Fibroblast of villous mesenchyme (primary cell): ENCODE measurements at regions not wholly inside any gene's neighbourhood (a gene's known extent, or its start where the extent isn't known, plus 50 kb on each side); places are given as distances from the start of the nearest gene placed in this dataset.

Experiments
- DNase-seq: peaks from one replicate; pipeline ENCODE4 v3.0.0-alpha.2; 2010; ENCODE audit warnings: low read depth
- H3K4me3 ChIP-seq: 2 replicates; pipeline ENCODE4 v1.5.1; 2011; ENCODE audit warnings: low read depth, mild to moderate bottlenecking, low read length
- TF ChIP-seq, protein P1 (sequence below): IDR thresholded peaks from 2 replicates; pipeline ENCODE4 v1.5.1; 2012; ENCODE audit warnings: low read depth, mild to moderate bottlenecking, low read length; ENCODE audit not compliant: insufficient read depth

DNA sequence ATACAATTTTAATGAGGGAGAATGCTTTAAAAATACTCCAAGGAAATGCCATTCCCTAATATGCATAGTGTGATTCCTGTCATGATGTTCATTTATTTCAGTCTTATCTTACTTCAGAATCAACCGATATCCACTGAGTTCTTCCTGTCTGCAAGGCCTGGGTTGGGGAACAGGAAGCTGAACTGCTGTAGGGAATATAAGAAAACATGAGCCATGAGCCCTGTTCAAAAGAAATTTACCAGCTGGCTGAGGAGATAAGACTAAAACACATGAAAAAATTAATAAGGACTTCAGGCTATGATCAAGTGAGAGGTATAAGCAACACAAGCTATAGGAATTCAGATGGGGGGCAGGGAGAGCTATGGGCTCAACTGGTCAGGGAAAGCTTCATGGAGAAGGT lies 184.7 kb downstream of the PLPP4 start:
- no peak for DNase-seq
- TF ChIP-seq, protein P1, sequence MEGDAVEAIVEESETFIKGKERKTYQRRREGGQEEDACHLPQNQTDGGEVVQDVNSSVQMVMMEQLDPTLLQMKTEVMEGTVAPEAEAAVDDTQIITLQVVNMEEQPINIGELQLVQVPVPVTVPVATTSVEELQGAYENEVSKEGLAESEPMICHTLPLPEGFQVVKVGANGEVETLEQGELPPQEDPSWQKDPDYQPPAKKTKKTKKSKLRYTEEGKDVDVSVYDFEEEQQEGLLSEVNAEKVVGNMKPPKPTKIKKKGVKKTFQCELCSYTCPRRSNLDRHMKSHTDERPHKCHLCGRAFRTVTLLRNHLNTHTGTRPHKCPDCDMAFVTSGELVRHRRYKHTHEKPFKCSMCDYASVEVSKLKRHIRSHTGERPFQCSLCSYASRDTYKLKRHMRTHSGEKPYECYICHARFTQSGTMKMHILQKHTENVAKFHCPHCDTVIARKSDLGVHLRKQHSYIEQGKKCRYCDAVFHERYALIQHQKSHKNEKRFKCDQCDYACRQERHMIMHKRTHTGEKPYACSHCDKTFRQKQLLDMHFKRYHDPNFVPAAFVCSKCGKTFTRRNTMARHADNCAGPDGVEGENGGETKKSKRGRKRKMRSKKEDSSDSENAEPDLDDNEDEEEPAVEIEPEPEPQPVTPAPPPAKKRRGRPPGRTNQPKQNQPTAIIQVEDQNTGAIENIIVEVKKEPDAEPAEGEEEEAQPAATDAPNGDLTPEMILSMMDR: no peak
- H3K4me3 ChIP-seq: no peak overlapping the region

DNA sequence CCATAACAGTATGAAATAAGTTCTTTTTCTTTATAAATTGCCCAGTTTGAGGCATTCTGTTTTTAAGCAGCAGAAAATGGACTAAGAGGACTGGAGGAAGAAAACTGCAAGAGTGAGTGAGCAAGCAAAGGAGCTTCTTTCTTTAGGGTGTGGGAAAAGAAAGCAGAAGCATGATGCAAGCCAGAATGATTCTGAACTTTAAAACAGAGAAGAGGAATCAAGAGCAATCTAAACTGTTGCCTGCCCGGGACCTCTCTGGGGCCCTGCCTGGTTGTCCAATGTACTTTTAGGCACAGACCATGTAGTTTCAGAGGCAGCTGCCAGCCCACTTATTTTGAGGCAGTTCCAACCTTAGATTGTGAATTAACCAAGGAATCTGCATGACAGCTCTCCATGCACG lies 186.3 kb downstream of the PLPP4 start:
- H3K4me3 ChIP-seq: no peak overlapping the region
- DNase-seq: no peak
- TF ChIP-seq, protein P1: no peak

DNA sequence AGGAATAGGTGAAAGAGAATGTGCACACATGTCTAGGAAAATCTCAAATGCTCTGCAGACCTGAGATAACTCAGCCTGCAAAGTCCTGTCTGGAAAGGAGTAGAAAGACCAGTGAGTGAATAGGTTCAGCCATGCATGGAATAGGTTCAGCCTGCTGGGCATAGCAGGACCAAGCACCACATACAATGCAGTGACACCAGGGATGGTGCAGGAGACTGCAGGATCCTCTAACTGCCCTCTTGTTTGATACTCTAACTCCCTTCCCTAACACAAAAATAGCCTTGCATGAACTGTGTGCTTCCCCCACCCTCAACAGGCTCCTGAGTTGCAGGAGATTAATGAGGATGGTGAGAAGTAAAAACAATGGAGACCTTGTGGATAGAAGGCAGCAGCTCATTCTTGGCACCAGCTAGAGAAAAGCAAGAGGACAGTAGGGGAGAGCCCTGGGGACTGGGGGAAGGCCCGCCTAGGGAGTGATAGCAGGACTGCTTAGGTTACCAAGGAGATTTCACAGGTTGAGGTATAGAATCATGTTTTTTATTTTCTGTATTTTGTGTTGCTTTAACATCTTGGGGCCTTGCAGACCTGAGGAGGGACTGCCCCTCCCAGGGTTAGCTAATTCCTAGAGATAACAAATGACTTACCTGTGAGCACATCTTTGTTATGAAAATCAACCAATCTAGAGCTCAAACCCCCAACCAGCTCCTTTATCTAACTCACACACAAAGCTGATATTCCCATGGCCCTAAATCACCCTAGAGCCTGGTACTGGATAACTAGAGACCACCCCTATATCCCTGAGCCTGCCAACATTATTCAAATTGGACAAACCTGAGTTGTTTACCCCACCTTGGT lies 187.8 kb downstream of the PLPP4 start:
- DNase-seq: no peak
- TF ChIP-seq, protein P1: no peak
- no peak overlapping the region for H3K4me3 ChIP-seq

DNA sequence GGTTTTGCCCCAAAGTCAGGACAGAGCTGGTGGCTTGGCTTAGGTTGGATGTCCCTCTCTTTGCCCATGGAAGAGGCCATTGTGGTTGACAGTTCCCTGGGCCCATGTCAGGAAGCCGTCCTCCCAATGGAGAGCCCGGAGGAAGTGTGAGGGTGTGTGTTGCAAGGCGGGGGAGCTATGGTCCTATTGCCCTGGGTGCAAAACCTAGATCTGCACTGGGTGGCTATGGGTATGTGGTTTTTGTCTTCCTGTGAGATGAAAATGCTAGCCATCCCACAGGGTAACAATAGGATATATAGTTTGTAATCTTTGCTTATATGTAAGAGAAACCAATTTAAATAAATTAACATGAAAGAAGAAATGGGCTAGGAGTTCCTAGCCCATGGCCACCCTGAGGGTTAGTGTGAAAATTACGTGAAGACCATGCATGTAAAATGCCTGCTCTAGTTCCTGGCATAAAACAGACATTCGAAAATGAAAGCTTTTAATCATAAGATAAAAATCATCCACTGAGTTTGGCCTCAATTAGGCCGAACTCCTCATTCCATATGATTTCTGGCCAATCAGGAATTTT lies 189.2 kb downstream of the PLPP4 start:
- TF ChIP-seq, protein P1: no peak
- H3K4me3 ChIP-seq: no peak overlapping the region
- no peak for DNase-seq

DNA sequence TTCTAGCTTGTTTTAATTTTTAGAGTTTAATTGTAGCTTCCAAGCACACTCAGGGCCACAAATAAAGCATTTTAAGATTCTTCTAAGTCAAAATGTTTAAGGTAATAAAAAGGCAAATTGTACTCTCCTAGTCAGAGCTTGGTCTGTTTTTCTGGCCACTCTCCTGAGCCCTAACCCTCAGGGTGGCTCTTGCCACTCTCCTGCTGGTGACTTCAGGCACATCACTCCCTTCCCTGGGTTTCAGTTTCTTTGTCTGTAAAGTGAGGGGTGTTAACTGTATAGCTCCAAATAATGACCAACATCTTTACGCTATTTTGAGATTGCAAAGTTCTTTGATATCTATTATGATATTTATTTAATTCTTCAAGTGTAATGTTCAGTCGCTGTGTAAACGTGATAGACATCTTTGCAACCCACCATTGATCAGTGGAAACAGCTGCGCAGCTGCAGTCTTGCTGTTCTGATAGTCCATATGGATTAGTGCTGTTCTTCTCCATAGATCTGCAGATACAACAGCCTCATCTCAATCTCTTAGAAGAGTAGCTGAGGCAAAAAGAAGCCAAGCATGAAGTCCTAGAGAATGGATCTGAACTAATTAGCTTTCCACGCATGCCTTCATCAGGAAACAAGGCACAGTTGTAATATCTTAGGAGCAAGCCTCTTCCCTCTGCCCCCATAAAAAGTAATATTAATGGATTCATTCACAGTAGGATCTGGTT lies 189.9 kb downstream of the PLPP4 start:
- TF ChIP-seq, protein P1: no peak
- DNase-seq: no peak
- H3K4me3 ChIP-seq: no peak overlapping the region

DNA sequence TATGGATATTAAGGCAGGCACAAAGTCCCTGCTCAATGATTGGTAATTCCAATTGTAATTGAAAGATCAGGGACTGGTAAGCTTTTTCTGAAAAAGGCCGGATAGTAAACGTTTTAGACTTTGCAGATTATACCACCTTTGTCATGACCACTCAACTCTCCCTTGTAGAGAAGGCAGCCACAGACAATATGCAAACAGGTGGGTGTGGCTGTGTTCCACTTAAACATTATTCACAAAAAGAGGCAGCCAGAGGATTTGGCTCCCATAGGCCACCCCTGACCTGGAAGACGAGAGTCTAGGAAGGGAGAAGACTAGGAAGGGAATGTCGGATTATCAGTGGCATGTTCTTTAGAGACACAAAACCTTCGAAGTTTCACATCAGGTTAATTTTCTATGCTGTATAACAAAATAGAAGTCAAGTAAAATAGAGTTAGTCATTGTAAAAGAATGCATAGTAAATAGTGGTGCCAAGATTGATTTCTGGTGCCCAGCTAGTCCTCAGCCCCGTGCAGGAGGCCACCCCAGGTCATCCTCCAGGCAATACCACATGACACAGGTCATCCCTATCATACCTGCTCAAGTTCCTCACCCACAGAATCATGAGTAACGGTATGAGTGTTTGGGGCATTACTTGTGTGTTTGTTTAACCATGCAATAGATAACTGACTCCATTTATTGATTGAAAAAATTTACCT lies 193.8 kb downstream of the PLPP4 start:
- TF ChIP-seq, protein P1: no peak
- no peak for DNase-seq
- no peak overlapping the region for H3K4me3 ChIP-seq
